Astrocyte (in vitro differentiated cells and primary cell): ENCODE measurements at regions not wholly inside any gene's neighbourhood (a gene's known extent, or its start where the extent isn't known, plus 50 kb on each side); places are given as distances from the start of the nearest gene placed in this dataset.

Experiments used
- CTCF ChIP-seq: IDR thresholded peaks from 2 replicates; pipeline ENCODE4 v1.5.1; 2011; ENCODE audit warnings: low read depth, mild to moderate bottlenecking, inconsistent platforms, low read length, moderate library complexity; ENCODE audit not compliant: insufficient read depth
- EZH2 ChIP-seq: IDR thresholded peaks from 2 replicates; pipeline ENCODE4 v1.6.1; 2012; ENCODE audit warnings: mild to moderate bottlenecking, low read length, inconsistent platforms; ENCODE audit not compliant: insufficient read depth

- no peak for TF ChIP-seq EZH2
- no peak for TF ChIP-seq CTCF
Observed at GRCh38 chr4:148653681-148654080, 211.5 kb upstream of the NR3C2 start.
